ENCODE measurements at regions not wholly inside any gene's neighbourhood (a gene's known extent, or its start where the extent isn't known, plus 50 kb on each side); places are given as distances from the start of the nearest gene placed in this dataset.

GRCh38 chr2:121860758-121861227 is 105.3 kb downstream of the TSN start:
- no peak for DNase-seq

GRCh38 chr2:121862286-121862685 is 106.8 kb downstream of the TSN start:
- no peak for DNase-seq

- DNase-seq, result no peak
Measured at GRCh38 chr2:121865914-121866313, 110.5 kb downstream of the TSN start.

- no peak for DNase-seq
Measured at GRCh38 chr2:121866789-121867188, 111.3 kb downstream of the TSN start.

- no peak for DNase-seq
Measured at GRCh38 chr2:121868652-121869051, 113.2 kb downstream of the TSN start.

GRCh38 chr2:121869363-121869762 is 113.9 kb downstream of the TSN start:
- DNase-seq, result no peak

GRCh38 chr2:121869873-121870272 is 114.4 kb downstream of the TSN start:
- no peak for DNase-seq

GRCh38 chr2:121872651-121873050 is 117.2 kb downstream of the TSN start:
- DNase-seq, result no peak

GRCh38 chr2:121873864-121874263 is 118.4 kb downstream of the TSN start:
- no peak for DNase-seq

GRCh38 chr2:121875585-121876185 is 120.2 kb downstream of the TSN start:
- no peak for DNase-seq

GRCh38 chr2:121877366-121877765 is 121.9 kb downstream of the TSN start:
- DNase-seq, result no peak

GRCh38 chr2:121880283-121880682 is 124.8 kb downstream of the TSN start:
- no peak for DNase-seq

GRCh38 chr2:121881038-121881437 is 125.6 kb downstream of the TSN start:
- no peak for DNase-seq

- no peak for DNase-seq
Measured at GRCh38 chr2:121881950-121882349, 126.5 kb downstream of the TSN start.

- DNase-seq, result no peak
Measured at GRCh38 chr2:121884078-121884477, 128.6 kb downstream of the TSN start.

- no peak for DNase-seq
Measured at GRCh38 chr2:121884511-121884921, 129.1 kb downstream of the TSN start.

- no peak for DNase-seq
Measured at GRCh38 chr2:121886059-121886458, 130.6 kb downstream of the TSN start.

GRCh38 chr2:121887513-121888188 is 132.2 kb downstream of the TSN start:
- DNase-seq, result no peak

- no peak for DNase-seq
Measured at GRCh38 chr2:121888189-121888557, 132.7 kb downstream of the TSN start.

- no peak for DNase-seq
Measured at GRCh38 chr2:121890041-121890440, 134.6 kb downstream of the TSN start.

- no peak for DNase-seq
Measured at GRCh38 chr2:121895723-121896571, 140.5 kb downstream of the TSN start.

- no peak for DNase-seq
Measured at GRCh38 chr2:121897335-121897970, 142.0 kb downstream of the TSN start.

GRCh38 chr2:121898483-121898882 is 143.0 kb downstream of the TSN start:
- DNase-seq, result no peak
